HG03066 (cell line): ENCODE measurements at regions not wholly inside any gene's neighbourhood (a gene's known extent, or its start where the extent isn't known, plus 50 kb on each side); places are given as distances from the start of the nearest gene placed in this dataset.
"Not testable (repeated sequence)": the region's sequence is repeated elsewhere in the genome, so short reads cannot be mapped to it uniquely, and the experiment has no call there.

ENCODE experiments used
- ATAC-seq: cut with Tn5 transposase; IDR thresholded peaks from one replicate; pipeline ENCODE4 v1.9.1; 2021; ENCODE audit warnings: low read depth; ENCODE audit not compliant: unreplicated experiment

DNA sequence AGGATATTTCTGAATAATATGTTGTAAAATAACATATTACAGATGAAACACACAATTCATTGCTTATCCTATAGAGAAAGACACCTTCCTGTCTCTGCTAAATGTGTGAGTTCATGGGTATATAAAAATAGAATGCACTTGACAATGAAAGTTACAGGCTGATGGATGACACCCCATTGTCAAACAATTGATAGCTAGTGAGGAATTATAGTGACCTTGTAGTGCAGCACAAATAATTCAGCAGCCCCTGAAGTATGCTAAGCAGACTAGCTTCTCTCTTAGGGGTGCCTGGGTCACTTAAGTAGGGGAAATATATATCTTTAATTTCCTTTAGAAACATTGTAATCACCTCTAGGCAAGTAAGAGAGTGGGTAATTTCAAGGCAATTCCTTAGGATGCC, 826.2 kb downstream of the CDH8 start:
- ATAC-seq = no peak

GRCh38 chr16:61195006-61195405, 841.2 kb downstream of the CDH8 start:
- ATAC-seq = no peak

DNA sequence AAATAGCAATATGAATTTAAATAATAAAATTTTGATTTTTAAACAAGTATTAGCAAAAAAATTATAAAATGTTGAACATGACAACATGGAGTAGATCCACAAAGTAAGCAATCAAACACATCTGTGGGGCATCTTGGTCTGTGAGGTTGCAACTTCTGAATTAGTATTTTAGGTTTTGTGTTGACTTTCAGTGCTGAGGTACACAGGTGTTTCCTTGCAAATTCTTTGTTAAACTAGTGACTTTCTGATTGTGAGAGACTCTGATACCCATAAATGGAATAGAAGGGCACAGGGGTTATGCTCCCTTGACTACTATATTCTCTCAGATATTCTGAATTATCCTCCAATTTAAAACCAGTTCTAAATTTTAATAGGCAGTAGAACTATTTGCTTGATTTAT, 841.7 kb downstream of the CDH8 start:
- no peak for ATAC-seq

- no peak for ATAC-seq
These were observed 853.8 kb downstream of the CDH8 start for GRCh38 chr16:61182391-61182790.

- no peak for ATAC-seq
These were observed 854.3 kb downstream of the CDH8 start for GRCh38 chr16:61181982-61182381.

GRCh38 chr16:61179561-61179960, 856.7 kb downstream of the CDH8 start:
- ATAC-seq = no peak

DNA sequence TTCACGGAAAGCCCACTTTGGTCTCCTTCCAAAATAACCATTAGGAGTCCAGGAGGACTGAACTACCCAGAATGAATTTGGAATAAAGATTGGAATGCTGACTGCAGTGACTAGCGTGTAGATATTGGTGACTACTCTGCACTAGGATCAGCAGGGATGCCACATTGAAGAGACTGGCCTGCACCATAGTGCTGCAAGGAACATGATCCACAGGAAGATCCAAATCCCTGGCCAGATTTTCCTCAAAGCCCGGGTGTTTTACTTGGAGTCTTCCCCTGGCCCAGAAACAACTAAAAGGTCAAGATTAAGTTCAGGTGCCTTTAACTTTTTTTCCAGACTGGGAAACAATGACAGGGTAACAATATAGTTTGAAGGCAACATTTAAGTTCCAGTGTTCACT, 870.4 kb downstream of the CDH8 start:
- no peak for ATAC-seq

- ATAC-seq = no peak
These were observed 885.9 kb downstream of the CDH8 start for GRCh38 chr16:61150351-61150750.

DNA sequence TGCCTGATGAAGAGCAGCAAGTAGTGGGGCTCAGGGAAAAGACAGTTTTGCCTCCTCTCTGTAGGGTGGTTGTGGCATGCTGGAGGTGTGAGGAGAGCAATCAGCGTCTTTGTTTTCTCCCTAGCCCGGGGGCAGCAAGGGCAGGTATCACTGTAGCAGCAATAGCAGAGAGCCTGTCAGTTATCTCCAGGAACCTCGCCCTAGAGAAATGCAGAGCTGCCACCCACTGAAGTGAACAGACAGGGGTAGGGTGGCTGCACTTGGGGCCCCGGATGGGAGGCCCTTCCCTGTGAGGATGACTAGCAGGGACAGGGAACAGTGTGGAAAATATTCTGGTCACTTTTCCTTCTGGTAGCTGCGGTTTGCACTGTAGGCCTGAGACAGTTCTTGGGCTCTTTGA, 886.5 kb downstream of the CDH8 start:
- ATAC-seq = no peak

GRCh38 chr16:61148930-61149329, 887.3 kb downstream of the CDH8 start:
- ATAC-seq = no peak

- no peak for ATAC-seq
These were observed 889.8 kb downstream of the CDH8 start for GRCh38 chr16:61146429-61146828.

DNA sequence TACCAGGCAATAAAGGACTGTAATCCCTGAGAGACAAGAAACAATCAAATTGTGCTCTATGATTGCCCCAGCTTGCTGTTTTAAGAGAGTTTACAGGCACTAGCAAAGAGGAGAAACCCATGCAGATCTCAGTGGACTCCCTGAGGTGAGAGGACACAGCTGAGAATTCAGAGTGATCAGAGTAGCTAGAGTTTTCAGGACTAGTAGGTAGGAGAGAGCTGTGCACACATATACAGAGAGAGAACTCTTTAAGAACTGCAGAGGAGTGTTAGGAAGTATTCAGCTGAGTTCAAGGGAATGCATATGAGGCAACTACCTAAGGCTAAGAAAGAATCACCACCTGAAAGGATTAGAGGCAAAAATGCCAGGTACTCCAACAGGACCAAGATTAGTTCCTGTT, 904.8 kb downstream of the CDH8 start:
- ATAC-seq = no peak

DNA sequence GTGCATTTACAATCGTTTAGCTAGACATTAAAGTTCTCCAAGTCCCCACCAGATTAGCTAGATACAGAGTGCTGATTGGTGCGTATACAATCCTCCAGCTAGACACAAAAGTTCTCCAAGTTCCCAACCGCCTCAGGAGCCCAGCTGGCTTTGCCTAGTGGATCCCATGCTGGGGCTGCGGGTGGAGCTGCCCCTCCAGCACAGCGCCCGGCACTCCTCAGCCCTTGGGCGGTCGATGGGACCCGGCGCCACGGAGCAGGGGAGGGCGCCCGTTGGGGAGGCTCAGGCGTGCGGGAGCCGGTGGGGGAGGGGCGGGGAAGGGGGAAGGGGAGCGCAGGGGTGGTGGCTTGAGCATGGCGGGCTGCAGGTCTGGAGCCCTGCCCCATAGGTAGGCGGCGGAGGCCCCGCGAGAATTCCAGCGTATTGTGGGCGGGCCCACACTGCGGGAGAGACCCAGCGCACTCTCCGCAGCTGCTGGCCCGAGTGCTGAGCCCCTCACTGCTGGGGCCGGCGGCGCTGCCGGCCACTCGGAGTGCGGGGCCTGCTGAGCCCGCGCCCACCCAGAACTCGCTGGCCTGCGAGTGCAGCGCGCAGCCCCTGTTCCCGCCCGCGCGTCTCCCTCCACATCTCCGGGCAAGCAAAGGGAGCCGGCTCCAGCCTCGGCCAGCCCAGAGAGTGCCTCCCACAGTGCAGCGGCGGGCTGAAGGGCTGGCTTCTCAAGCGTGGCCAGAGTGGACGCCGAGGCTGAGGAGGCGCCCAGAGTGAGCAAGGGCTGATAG, 907.5 kb downstream of the CDH8 start:
- no peak for ATAC-seq

DNA sequence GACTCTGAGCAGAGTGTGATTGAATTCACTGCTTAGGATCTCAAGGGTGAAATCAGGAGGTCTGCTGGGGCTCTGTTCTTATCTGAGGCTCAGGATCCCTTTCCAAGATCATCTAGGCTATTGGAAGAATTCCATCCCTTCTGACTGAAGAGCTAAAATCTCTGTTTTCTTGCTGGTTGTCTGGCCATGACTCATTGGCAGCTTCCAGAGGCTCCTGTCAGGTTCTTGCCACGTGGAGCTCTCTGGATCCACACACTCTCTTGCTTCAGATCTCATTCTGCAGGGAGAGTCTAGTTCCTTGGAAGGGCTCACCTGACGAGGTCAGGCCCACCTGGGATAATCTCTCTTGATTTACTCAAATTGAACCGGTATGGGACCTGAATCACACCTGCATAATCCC, 930.7 kb downstream of the CDH8 start:
- no peak for ATAC-seq

DNA sequence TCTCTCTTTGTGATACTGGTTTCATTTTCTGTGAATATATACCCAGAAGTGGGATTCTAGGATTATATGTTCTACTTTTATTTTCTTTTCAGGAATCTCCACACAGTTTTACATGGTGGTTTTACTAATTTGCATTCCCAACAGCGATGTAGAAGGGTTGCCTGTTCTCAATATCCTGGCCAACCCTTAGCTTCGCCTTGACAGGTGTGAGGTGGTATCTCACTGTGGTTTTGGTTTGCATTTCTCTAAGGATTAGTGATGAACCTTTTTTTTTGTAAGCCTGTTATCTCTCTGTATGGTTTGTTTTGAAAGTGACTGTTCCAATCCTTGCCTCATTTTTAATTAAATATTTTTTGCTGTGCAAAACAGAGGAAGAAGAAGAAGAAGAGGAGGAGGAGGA, 937.7 kb downstream of the CDH8 start:
- no peak for ATAC-seq

DNA sequence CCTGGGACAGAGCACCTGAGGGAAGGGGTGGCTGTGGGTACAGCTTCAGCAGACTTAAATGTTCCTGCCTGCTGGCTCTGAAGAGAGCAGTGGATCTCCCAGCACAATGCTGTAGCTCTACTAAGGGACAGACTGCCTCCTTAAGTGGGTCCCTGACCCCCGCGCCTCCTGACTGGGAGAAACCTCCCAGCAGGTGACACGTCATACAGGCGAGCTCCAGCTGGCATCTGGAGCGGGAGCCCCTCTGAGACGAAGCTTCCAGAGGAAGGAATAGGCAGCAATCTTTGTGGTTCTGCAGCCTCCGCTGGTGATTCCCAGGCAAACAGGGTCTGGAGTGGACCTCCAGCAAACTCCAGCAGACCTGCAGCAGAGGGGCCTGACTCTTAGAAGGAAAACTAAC, 944.9 kb downstream of the CDH8 start:
- not testable (repeated sequence) for ATAC-seq

DNA sequence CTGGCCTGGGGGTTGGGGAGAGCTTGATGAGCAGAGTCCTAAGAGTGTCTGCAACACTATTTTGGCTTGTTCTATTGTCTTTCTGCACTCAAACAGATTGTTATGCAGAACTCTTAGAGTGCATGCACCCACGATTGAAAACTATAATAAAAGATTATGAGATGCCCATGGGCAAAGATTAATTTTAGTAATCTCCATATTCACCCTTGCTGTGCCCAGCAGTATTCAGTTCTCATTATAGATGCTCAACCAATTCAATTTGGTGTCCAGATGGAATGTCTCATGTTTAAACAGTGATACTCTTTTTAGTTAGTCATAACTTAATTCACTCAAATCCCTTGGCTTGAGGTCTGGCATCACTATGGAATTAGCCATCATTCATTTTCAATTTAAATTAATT, 952.5 kb downstream of the CDH8 start:
- ATAC-seq = no peak

DNA sequence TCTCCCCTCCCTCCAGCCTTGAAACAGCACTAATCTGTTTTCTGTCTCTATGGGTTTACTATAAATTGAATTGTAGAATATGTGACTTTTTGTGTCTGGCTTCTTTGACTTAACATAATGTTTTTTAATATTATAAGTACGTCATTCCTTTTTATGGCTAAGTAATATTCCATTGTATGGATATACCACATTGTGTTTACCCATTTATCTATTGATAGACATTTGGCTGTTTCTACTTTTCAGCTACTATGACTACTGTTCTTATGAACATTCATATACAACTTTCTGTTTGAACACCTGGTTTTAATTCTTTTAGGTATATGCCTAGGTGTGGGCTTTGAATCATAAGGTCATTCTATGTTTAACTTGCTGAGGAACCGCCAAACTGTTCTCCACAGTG, 961.9 kb downstream of the CDH8 start:
- ATAC-seq = no peak

DNA sequence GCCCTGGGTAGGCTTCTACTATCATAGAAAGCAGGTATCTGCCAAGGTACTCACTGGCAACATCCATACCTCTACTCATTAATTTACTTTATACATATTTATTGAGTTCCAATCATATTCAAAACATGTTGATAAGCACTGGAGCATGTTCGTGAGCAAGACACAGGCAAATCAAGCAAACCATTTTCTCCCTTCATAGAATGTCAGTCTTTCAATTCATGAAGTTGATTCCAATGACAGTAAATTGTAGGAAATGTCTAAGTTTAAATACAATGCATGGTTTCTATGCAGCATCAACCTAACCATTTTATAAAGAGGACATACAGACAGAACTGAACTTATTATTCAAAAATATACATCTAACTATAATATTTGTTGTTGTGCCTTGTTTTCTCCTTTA, 978.6 kb downstream of the CDH8 start:
- ATAC-seq = no peak

- no peak for ATAC-seq
These were observed 985.7 kb downstream of the CDH8 start for GRCh38 chr16:61050547-61050946.

DNA sequence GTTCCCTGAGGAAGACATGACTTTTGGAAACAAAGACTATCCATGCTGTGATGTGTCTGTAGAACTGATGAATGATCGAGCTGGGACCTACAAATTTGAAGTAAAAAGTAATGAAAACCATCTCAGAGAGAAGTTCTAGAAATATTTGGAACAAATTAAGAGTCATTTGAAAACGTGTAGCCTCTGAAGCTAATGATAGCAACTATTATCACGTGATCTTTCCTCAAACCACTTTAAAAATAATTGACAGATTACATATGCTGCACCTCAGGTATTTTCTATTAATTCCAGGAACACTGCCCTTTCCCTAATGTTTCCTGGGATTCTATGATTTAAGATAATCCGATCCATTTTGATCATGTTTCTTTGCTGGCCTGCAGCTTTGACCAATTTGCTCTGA, 990.3 kb downstream of the CDH8 start:
- ATAC-seq = no peak

GRCh38 chr16:61042737-61043136, 993.5 kb downstream of the CDH8 start:
- no peak for ATAC-seq

- ATAC-seq = no peak
These were observed 1005.6 kb downstream of the CDH8 start for GRCh38 chr16:61030616-61031015.
